ENCODE measurements at regions not wholly inside any gene's neighbourhood (a gene's known extent, or its start where the extent isn't known, plus 50 kb on each side); places are given as distances from the start of the nearest gene placed in this dataset.

DNA sequence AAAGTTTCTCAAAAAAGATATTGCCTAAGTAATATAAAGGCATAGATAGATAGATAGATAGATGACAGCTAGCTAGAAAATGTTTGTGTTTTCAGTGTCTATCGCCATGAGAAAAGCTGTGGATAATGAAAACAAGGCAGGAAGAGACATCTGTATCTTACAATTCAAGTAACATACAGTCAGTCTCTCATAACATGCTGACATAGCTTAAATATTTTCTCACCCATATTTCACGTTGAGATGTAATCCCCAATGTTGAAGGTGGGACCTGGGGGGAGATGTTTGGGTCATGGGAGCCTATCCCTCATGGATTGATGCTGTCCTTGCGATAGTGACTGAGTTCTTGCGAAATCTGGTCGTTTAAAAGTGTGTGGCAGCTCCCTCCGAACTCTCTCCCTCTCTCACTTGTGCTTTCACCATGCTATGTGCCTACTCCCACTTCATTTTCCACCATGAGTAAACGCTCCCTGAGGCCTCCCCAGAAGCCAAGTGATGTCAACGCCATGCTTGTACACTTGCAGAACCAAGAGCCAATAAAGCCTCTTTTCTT, 856.8 kb upstream of the ADAMTS5 start:
- no peaks in the 10 kb centered on the region for H3K4me1 ChIP-seq (ENCODE audit: control insufficient read depth in 3 of 3, insufficient read depth in 3 of 3, low read length in 3 of 3)
- no peaks in the 10 kb centered on the region for H3K27me3 ChIP-seq (ENCODE audit: control insufficient read depth in 3 of 3, insufficient read depth in 3 of 3, low read length in 3 of 3)
- H3K27ac ChIP-seq (ENCODE audit: low read depth, low read length) = no peak overlapping the region
- H3K9ac ChIP-seq (ENCODE audit: low read depth in 1 of 3, low read length in 3 of 3) = no peak overlapping the region
- no peaks in the 10 kb centered on the region for H3K9me3 ChIP-seq (ENCODE audit: control insufficient read depth in 3 of 3, low read length in 3 of 3)
- H3K4me3 ChIP-seq (ENCODE audit: low read length in 3 of 3) = no peak overlapping the region
- no peaks in the 10 kb centered on the region for H3K36me3 ChIP-seq (ENCODE audit: control insufficient read depth in 3 of 3, insufficient read depth in 3 of 3, low read length in 3 of 3)

DNA sequence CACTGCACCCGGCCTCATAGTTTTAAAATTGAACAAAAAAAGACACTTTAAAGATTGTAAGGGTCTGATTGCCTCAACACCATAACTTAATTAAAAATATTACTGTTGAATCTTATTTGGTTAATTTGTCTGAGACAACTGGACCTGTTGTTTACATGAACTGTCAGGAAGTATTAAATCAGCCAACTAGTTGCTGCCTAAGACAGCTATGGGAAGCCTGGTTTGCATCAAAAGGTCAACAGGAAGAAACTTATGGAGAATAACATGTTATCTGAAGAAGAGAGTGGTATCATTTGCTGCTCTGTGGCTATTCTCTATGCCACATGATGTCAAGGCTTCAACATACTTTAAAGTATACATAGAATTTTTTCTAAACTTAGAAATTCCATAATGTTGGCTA, 853.5 kb upstream of the ADAMTS5 start:
- H3K27me3 ChIP-seq (ENCODE audit: control insufficient read depth in 3 of 3, insufficient read depth in 3 of 3, low read length in 3 of 3) = no peaks in the 10 kb centered on the region
- peaks cover 0 to 4% (median 0%) of the 10 kb centered on the region in 3 donors for H3K4me1 ChIP-seq (ENCODE audit: control insufficient read depth in 3 of 3, insufficient read depth in 3 of 3, low read length in 3 of 3)
- no peak overlapping the region for H3K4me3 ChIP-seq (ENCODE audit: low read length in 3 of 3)
- H3K9ac ChIP-seq (ENCODE audit: low read depth in 1 of 3, low read length in 3 of 3) = no peak overlapping the region
- no peak overlapping the region for H3K27ac ChIP-seq (ENCODE audit: low read depth, low read length)
- no peaks in the 10 kb centered on the region for H3K9me3 ChIP-seq (ENCODE audit: control insufficient read depth in 3 of 3, low read length in 3 of 3)
- no peaks in the 10 kb centered on the region for H3K36me3 ChIP-seq (ENCODE audit: control insufficient read depth in 3 of 3, insufficient read depth in 3 of 3, low read length in 3 of 3)

DNA sequence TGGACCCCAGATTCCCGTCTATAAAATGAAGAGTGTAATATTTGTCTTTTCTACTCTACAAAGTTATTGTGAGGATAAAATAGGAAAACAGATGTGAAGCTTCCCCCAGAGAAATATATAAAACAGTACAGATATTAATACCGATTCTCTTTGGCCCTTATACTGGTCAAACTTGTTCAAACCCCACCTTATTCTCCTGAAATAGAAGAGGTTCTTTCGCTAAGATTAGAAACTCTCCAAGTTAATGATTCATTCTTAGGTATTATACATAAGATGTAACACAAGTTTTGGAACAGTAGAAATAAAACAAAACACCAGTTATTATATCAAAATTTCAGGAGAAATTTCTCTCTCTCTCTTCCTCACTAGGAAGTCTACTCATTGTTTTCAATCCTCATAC, 852.4 kb upstream of the ADAMTS5 start:
- Histone ChIP-seq H3K27ac (ENCODE audit: low read depth, low read length) (no peak overlapping the region), H3K27me3 (ENCODE audit: control insufficient read depth in 3 of 3, insufficient read depth in 3 of 3, low read length in 3 of 3) (no peaks in the 10 kb centered on the region), H3K9me3 (ENCODE audit: control insufficient read depth in 3 of 3, low read length in 3 of 3) (no peaks in the 10 kb centered on the region), H3K4me3 (ENCODE audit: low read length in 3 of 3) (no peak overlapping the region), H3K36me3 (ENCODE audit: control insufficient read depth in 3 of 3, insufficient read depth in 3 of 3, low read length in 3 of 3) (no peaks in the 10 kb centered on the region), H3K4me1 (ENCODE audit: control insufficient read depth in 3 of 3, insufficient read depth in 3 of 3, low read length in 3 of 3) (peaks cover 0 to 4% (median 0%) of the 10 kb centered on the region in 3 donors), H3K9ac (ENCODE audit: low read depth in 1 of 3, low read length in 3 of 3) (no peak overlapping the region)

DNA sequence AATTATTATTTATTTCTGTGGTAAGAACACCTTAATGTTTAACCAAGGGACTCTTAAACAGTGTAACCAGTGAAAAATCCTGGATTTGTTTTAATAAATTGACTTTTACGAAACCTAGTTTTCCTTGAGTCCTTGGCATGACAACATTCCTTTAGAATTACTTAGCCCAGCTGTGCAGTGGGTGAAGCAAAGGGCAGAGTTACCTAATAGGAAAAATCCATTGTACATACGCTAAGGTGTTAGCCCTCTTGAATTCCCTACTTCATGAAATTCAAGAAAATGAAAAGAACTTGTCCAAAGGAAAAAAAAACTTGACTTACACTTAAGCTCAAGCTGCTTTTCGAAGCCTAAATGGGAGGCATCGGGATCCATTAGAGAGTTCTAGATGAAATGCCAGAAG, 852.0 kb upstream of the ADAMTS5 start:
- Histone ChIP-seq H3K9ac (ENCODE audit: low read depth in 1 of 3, low read length in 3 of 3) (no peak overlapping the region), H3K27me3 (ENCODE audit: control insufficient read depth in 3 of 3, insufficient read depth in 3 of 3, low read length in 3 of 3) (no peaks in the 10 kb centered on the region), H3K27ac (ENCODE audit: low read depth, low read length) (no peak overlapping the region), H3K36me3 (ENCODE audit: control insufficient read depth in 3 of 3, insufficient read depth in 3 of 3, low read length in 3 of 3) (no peaks in the 10 kb centered on the region), H3K9me3 (ENCODE audit: control insufficient read depth in 3 of 3, low read length in 3 of 3) (no peaks in the 10 kb centered on the region), H3K4me1 (ENCODE audit: control insufficient read depth in 3 of 3, insufficient read depth in 3 of 3, low read length in 3 of 3) (peaks cover 0 to 4% (median 0%) of the 10 kb centered on the region in 3 donors), H3K4me3 (ENCODE audit: low read length in 3 of 3) (no peak overlapping the region)

DNA sequence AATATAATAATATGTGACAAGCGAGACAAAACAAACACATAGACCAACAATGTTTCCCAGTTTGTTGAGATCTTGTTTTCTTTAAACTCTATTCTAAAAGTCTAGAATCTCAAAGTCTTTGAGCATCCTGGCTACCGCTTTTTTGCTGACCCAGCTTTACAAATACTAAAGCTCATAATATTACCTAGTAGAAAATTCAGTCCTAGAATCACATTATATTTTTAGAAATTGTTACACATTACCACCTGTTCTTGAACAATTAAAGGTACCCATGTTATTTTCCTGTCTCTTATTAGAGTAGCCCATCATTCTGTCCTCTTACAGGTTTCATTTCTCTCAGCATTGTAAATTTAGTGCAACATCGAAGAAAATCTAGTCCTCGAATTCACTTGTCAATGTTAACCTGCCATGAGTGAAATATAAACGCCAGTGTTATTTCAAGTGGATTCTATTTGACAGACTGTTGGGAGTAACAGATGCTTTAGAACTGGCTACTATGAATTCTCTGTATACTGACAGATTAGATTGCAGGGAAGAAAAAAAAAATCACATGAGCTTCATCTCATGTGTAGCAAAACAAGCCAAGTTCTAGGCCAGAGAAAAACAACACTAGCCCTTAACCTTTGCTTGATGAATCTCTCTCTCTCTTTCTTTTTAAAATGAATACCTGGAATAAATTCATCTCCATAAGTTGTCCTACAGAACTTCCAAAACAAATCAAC, 851.2 kb upstream of the ADAMTS5 start:
- Histone ChIP-seq H3K36me3 (ENCODE audit: control insufficient read depth in 3 of 3, insufficient read depth in 3 of 3, low read length in 3 of 3) (no peaks in the 10 kb centered on the region), H3K9me3 (ENCODE audit: control insufficient read depth in 3 of 3, low read length in 3 of 3) (no peaks in the 10 kb centered on the region), H3K4me1 (ENCODE audit: control insufficient read depth in 3 of 3, insufficient read depth in 3 of 3, low read length in 3 of 3) (peaks cover 0 to 4% (median 0%) of the 10 kb centered on the region in 3 donors), H3K4me3 (ENCODE audit: low read length in 3 of 3) (no peak overlapping the region), H3K9ac (ENCODE audit: low read depth in 1 of 3, low read length in 3 of 3) (no peak overlapping the region), H3K27me3 (ENCODE audit: control insufficient read depth in 3 of 3, insufficient read depth in 3 of 3, low read length in 3 of 3) (no peaks in the 10 kb centered on the region), H3K27ac (ENCODE audit: low read depth, low read length) (no peak overlapping the region)

DNA sequence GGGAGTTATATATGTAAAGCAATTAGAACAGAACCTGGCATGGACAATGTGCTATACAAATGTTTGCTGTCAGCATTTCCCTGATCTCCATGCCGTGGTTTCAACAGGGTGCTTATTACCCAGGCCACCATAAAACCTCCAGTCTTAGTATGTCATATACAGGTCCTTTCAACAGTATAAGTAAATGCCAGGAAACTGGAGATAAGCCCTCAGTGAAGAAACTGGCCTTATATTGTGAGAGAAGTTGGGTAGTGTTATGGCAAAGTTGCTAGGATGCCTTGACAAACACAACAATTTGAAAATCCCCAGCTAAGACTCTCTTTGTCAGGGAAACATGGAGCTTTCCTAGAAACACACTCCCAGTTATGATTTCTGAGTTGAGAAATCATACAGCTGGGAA, 850.2 kb upstream of the ADAMTS5 start:
- Histone ChIP-seq H3K9ac (ENCODE audit: low read depth in 1 of 3, low read length in 3 of 3) (no peak overlapping the region), H3K4me3 (ENCODE audit: low read length in 3 of 3) (no peak overlapping the region), H3K9me3 (ENCODE audit: control insufficient read depth in 3 of 3, low read length in 3 of 3) (no peaks in the 10 kb centered on the region), H3K27me3 (ENCODE audit: control insufficient read depth in 3 of 3, insufficient read depth in 3 of 3, low read length in 3 of 3) (no peaks in the 10 kb centered on the region), H3K27ac (ENCODE audit: low read depth, low read length) (no peak overlapping the region), H3K36me3 (ENCODE audit: control insufficient read depth in 3 of 3, insufficient read depth in 3 of 3, low read length in 3 of 3) (no peaks in the 10 kb centered on the region), H3K4me1 (ENCODE audit: control insufficient read depth in 3 of 3, insufficient read depth in 3 of 3, low read length in 3 of 3) (peaks cover 0 to 4% (median 0%) of the 10 kb centered on the region in 3 donors)

DNA sequence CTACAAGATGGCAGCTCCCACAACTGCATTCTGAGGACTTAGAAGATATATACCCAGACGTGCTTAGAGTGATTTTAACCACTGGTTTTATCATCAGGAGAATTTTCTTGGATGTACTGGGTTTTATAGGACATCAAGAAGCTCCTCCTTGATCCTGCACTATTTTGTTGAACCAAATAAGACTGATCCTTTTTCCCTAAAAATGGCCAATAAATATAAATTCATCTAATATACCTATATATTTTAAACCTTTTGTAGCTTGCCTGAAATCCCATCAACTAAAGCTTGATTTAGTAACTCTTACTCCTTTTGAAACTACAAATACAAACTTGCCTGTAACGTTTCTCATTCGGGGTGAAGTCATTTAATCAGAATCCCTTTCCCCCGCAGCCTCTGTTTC, 849.4 kb upstream of the ADAMTS5 start:
- H3K4me3 ChIP-seq (ENCODE audit: low read length in 3 of 3) = no peak overlapping the region
- no peaks in the 10 kb centered on the region for H3K36me3 ChIP-seq (ENCODE audit: control insufficient read depth in 3 of 3, insufficient read depth in 3 of 3, low read length in 3 of 3)
- H3K4me1 ChIP-seq (ENCODE audit: control insufficient read depth in 3 of 3, insufficient read depth in 3 of 3, low read length in 3 of 3) = peaks cover 0 to 4% (median 0%) of the 10 kb centered on the region in 3 donors
- H3K27ac ChIP-seq (ENCODE audit: low read depth, low read length) = no peak overlapping the region
- no peak overlapping the region for H3K9ac ChIP-seq (ENCODE audit: low read depth in 1 of 3, low read length in 3 of 3)
- no peaks in the 10 kb centered on the region for H3K9me3 ChIP-seq (ENCODE audit: control insufficient read depth in 3 of 3, low read length in 3 of 3)
- no peaks in the 10 kb centered on the region for H3K27me3 ChIP-seq (ENCODE audit: control insufficient read depth in 3 of 3, insufficient read depth in 3 of 3, low read length in 3 of 3)

DNA sequence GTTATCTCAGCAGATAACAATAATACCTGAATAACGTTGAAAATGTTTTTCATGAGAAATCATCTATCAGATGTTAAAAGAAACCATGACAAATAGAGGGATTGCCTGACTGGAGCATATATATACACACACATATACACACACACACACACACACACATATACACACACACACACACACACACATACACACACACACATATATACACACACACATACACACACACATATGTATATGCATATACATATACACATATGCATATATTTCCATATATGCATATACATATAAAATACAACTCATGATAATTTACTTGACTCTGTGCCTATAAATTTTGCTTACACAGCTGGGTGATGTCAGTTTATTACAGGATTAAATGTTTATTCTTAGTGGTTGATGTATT, 847.3 kb upstream of the ADAMTS5 start:
- Histone ChIP-seq H3K9ac (ENCODE audit: low read depth in 1 of 3, low read length in 3 of 3) (no peak overlapping the region), H3K9me3 (ENCODE audit: control insufficient read depth in 3 of 3, low read length in 3 of 3) (no peaks in the 10 kb centered on the region), H3K36me3 (ENCODE audit: control insufficient read depth in 3 of 3, insufficient read depth in 3 of 3, low read length in 3 of 3) (no peaks in the 10 kb centered on the region), H3K4me1 (ENCODE audit: control insufficient read depth in 3 of 3, insufficient read depth in 3 of 3, low read length in 3 of 3) (peaks cover 0 to 4% (median 0%) of the 10 kb centered on the region in 3 donors), H3K27me3 (ENCODE audit: control insufficient read depth in 3 of 3, insufficient read depth in 3 of 3, low read length in 3 of 3) (no peaks in the 10 kb centered on the region), H3K27ac (ENCODE audit: low read depth, low read length) (no peak overlapping the region), H3K4me3 (ENCODE audit: low read length in 3 of 3) (no peak overlapping the region)

DNA sequence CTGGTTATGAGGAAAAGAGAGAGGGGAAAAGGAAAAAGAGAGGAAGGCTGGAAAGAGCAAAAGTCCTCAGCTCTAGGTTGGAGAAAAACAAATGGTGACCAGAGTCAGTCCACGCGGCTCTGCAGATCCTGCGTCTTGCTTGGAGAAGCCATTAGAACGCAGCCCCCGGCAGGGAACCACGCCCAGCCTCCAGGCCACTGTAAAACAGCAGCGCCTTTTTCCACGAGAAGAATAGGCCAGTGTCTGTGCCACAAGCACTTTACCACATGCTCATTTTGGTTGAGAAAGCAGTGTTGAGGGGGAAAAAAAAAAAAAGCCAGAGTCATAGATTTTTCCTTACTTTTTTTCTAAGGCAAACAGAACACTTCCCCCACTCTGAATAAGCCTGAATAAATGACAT, 846.9 kb upstream of the ADAMTS5 start:
- Histone ChIP-seq H3K9me3 (ENCODE audit: control insufficient read depth in 3 of 3, low read length in 3 of 3) (no peaks in the 10 kb centered on the region), H3K4me1 (ENCODE audit: control insufficient read depth in 3 of 3, insufficient read depth in 3 of 3, low read length in 3 of 3) (peaks cover 0 to 4% (median 0%) of the 10 kb centered on the region in 3 donors), H3K4me3 (ENCODE audit: low read length in 3 of 3) (no peak overlapping the region), H3K27ac (ENCODE audit: low read depth, low read length) (no peak overlapping the region), H3K27me3 (ENCODE audit: control insufficient read depth in 3 of 3, insufficient read depth in 3 of 3, low read length in 3 of 3) (no peaks in the 10 kb centered on the region), H3K9ac (ENCODE audit: low read depth in 1 of 3, low read length in 3 of 3) (no peak overlapping the region), H3K36me3 (ENCODE audit: control insufficient read depth in 3 of 3, insufficient read depth in 3 of 3, low read length in 3 of 3) (no peaks in the 10 kb centered on the region)

DNA sequence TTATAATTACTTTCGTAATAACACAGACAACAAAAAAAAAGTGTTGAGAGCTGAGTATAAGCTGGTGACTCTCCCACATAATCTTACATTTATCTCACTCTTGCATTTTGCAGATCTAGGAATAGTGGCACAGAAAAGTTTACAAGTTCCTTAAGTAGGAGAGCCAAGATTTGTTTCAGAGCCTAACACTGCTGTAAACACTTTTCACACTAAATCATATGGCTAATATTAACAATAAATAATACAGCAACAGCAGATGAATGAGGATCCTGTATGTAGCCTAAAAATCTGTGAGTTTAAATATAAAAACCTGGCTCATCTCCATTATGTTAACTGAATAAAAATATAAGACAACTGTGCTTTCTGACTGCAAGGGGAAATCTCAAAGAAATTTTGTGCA, 846.5 kb upstream of the ADAMTS5 start:
- Histone ChIP-seq H3K36me3 (ENCODE audit: control insufficient read depth in 3 of 3, insufficient read depth in 3 of 3, low read length in 3 of 3) (no peaks in the 10 kb centered on the region), H3K27ac (ENCODE audit: low read depth, low read length) (no peak overlapping the region), H3K27me3 (ENCODE audit: control insufficient read depth in 3 of 3, insufficient read depth in 3 of 3, low read length in 3 of 3) (no peaks in the 10 kb centered on the region), H3K9ac (ENCODE audit: low read depth in 1 of 3, low read length in 3 of 3) (no peak overlapping the region), H3K4me1 (ENCODE audit: control insufficient read depth in 3 of 3, insufficient read depth in 3 of 3, low read length in 3 of 3) (peaks cover 0 to 4% (median 0%) of the 10 kb centered on the region in 3 donors), H3K9me3 (ENCODE audit: control insufficient read depth in 3 of 3, low read length in 3 of 3) (no peaks in the 10 kb centered on the region), H3K4me3 (ENCODE audit: low read length in 3 of 3) (no peak overlapping the region)

All from skeletal muscle tissue (tissue), 3 donors.